ENCODE measurements at regions not wholly inside any gene's neighbourhood (a gene's known extent, or its start where the extent isn't known, plus 50 kb on each side); places are given as distances from the start of the nearest gene placed in this dataset.
"Not testable (repeated sequence)": the region's sequence is repeated elsewhere in the genome, so short reads cannot be mapped to it uniquely, and the experiment has no call there.

DNA sequence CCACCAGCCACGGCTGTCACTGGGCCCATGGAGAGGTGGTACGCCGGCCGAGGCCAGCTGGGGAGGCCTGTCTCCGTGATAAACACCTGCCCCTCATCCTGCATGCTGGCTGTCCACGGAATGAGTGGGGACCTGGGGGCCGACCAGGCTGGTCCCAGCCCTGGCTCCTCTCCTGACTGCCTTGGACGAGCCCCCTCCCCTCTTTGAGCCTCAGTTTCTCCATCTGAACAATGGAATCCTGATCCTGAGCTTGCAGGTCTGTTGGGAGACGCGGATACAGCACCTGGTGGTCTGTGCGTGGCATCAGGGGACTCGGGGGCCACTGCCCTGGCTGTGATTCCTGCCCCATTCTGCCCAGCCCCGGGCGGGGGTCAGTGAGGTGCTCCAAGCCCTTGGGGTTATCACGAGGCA is 109.9 kb downstream of the MICALL2 start:
- H3K4me3 ChIP-seq (ENCODE audit: low read depth, low read length), result no peak overlapping the region
- no peaks in the 10 kb centered on the region for H3K27me3 ChIP-seq (ENCODE audit: control insufficient read depth, insufficient read depth, low read length)
- H3K9ac ChIP-seq (ENCODE audit: low read depth, low read length), result no peak overlapping the region
- H3K9me3 ChIP-seq (ENCODE audit: control insufficient read depth, insufficient read depth, low read length), result no peaks in the 10 kb centered on the region
- no peaks in the 10 kb centered on the region for H3K36me3 ChIP-seq (ENCODE audit: control insufficient read depth, insufficient read depth, low read length)
- H3K4me1 ChIP-seq (ENCODE audit: control insufficient read depth, insufficient read depth, low read length), result no peaks in the 10 kb centered on the region

DNA sequence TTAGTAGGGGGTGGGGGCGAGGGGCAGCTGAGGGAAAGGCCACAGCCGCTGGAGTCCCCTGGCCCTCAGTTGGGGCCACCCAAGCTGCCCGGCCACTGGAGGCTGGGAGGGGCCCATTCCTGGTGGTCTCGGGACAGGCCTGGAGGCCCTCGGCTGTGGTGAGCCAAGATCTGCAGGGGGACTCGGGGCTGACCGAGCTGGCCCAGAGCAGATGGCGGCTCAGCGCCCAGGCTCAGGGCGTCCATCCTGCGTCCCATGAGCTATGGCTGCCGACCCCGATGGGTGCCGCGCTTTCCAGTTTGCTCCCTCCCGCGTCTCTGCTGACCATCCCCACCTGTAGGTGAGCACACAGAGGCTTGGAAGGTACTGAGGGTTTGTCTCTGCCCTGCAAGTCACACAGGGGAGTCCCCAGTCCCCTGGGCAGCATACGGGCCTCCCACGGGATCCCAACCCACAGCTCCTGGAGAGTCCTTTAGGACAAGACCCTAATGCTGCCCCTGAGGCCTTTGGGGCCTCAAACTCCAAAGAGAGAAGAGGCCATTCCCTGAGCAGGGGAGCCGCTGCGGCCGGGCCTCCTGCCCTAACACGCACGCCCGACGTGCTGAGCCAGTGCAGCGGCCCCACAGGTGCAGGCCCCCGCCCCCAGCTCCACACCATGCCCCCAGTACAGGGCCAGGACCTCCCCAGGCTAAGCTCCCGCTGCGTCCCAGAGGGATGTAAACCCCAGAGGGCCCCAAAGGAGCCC is 107.2 kb downstream of the MICALL2 start:
- Histone ChIP-seq H3K4me1 (ENCODE audit: control insufficient read depth, insufficient read depth, low read length) (no peaks in the 10 kb centered on the region), H3K36me3 (ENCODE audit: control insufficient read depth, insufficient read depth, low read length) (no peaks in the 10 kb centered on the region), H3K9ac (ENCODE audit: low read depth, low read length) (no peak overlapping the region), H3K9me3 (ENCODE audit: control insufficient read depth, insufficient read depth, low read length) (no peaks in the 10 kb centered on the region), H3K27me3 (ENCODE audit: control insufficient read depth, insufficient read depth, low read length) (no peaks in the 10 kb centered on the region), H3K4me3 (ENCODE audit: low read depth, low read length) (no peak overlapping the region)

DNA sequence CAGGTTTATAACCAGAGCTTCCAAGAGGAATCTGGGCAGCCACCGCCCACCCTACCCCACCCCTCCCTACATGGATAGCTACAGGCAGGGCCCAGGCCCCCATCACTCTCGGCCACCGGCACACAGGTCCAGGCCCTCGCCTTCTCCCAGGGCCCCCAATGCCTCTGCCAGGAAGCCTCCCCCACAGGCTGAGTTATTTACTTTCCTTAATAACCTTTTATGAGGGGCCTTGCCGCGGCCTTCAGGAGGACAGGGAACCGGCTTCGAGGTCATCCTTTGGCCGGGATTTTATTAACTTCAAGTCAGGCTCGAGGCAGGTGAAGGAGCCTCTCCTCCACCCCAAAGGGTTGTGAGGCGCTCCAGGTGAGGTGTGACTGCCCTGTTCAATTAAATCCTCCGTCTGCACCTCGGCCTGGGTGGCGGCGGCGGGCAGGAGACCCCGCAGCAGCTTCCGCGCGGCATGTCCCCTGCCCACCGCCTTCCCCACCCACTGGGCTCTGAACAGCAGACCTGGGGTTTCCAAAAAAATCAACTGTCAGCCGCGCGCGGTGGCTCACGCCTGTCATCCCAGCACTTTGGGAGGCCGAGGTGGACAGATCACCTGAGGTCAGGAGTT is 106.5 kb downstream of the MICALL2 start:
- Histone ChIP-seq H3K36me3 (ENCODE audit: control insufficient read depth, insufficient read depth, low read length) (no peaks in the 10 kb centered on the region), H3K4me1 (ENCODE audit: control insufficient read depth, insufficient read depth, low read length) (no peaks in the 10 kb centered on the region), H3K9ac (ENCODE audit: low read depth, low read length) (no peak overlapping the region), H3K4me3 (ENCODE audit: low read depth, low read length) (no peak overlapping the region), H3K9me3 (ENCODE audit: control insufficient read depth, insufficient read depth, low read length) (no peaks in the 10 kb centered on the region), H3K27me3 (ENCODE audit: control insufficient read depth, insufficient read depth, low read length) (no peaks in the 10 kb centered on the region)

DNA sequence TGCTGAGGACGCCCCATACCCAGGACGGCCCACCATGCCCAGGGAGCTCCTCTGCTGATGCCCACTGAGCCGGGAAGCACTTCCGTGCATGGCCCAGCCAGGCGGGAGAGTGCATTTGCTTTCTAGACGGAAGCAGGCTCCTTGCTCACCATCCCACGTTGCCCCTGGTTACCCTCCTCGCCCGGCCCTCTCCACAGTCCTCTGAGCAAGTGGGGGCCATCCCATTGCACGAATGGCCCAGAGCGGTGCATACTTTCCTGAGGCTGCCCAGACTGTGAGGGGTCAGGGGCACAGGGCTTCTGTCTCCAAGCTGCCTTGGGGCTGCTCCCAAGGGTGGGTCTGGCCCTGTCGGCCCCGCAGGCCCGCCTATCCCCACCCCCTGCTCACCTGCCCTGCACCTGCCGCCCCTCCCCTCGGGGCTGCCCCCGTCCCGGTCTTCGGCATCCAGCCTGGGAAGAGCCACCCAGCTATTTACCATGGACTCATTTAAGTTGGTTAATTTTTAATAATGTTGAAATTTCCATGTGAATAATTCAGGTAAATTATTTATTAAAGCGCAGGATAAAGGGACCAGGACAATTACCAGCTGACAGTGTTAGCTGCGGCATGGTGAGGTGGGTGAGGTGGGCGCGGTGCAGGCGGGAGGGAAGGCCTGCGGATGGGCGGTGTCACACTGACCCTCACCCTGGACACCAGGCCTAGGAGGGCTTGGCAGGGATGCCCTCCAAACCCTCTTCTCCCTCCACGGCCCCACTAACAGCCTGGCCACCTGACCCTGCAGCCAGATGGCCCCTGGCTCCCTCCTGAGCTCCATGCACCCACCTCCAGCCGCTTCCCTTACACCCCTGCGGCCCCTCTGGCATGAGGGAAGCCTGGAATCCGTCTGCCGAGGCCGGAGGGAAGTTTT is 104.4 kb downstream of the MICALL2 start:
- no peak overlapping the region for H3K4me3 ChIP-seq (ENCODE audit: low read depth, low read length)
- H3K4me1 ChIP-seq (ENCODE audit: control insufficient read depth, insufficient read depth, low read length), result no peaks in the 10 kb centered on the region
- H3K9me3 ChIP-seq (ENCODE audit: control insufficient read depth, insufficient read depth, low read length), result no peaks in the 10 kb centered on the region
- no peaks in the 10 kb centered on the region for H3K36me3 ChIP-seq (ENCODE audit: control insufficient read depth, insufficient read depth, low read length)
- no peaks in the 10 kb centered on the region for H3K27me3 ChIP-seq (ENCODE audit: control insufficient read depth, insufficient read depth, low read length)
- no peak overlapping the region for H3K9ac ChIP-seq (ENCODE audit: low read depth, low read length)

DNA sequence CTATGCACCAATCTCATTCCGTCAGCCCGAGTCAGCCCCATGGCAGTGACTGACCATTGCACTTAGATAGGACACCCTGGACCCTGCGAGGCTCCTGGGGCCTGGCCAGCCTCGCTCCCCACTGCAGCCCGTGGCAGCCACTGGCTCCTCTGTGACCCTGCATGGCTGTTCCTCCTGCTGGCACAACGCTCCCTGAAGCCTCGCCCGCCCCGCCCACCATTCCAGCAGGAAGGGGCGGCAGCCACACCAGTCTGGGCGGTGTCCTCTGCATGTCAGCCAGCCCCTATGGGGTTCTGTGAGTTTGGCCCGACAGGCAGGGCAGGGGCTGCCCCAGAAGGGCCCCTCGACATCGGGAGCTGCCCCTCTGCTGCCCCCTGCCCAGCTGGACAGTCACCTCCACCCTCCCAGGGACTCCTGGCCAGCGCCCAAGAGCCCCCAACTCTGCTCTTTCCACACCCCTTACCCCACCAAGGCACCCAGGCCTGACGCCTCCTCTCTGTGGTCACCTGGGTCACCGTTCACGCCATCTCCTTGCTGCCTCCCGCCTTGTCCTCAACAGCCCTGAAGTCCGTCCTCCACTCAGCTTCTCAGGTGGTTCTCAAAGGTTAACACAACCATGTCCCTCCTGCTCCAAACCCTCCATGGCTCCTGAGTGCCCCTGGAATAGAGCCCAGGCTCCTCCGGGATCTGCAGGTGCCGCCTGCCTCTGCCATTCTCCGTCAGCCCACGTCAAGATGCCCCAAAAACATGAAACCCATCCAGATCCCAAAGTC is 103.5 kb downstream of the MICALL2 start:
- H3K9ac ChIP-seq (ENCODE audit: low read depth, low read length), result no peak overlapping the region
- H3K36me3 ChIP-seq (ENCODE audit: control insufficient read depth, insufficient read depth, low read length), result no peaks in the 10 kb centered on the region
- no peak overlapping the region for H3K4me3 ChIP-seq (ENCODE audit: low read depth, low read length)
- H3K9me3 ChIP-seq (ENCODE audit: control insufficient read depth, insufficient read depth, low read length), result no peaks in the 10 kb centered on the region
- no peaks in the 10 kb centered on the region for H3K4me1 ChIP-seq (ENCODE audit: control insufficient read depth, insufficient read depth, low read length)
- H3K27me3 ChIP-seq (ENCODE audit: control insufficient read depth, insufficient read depth, low read length), result no peaks in the 10 kb centered on the region

DNA sequence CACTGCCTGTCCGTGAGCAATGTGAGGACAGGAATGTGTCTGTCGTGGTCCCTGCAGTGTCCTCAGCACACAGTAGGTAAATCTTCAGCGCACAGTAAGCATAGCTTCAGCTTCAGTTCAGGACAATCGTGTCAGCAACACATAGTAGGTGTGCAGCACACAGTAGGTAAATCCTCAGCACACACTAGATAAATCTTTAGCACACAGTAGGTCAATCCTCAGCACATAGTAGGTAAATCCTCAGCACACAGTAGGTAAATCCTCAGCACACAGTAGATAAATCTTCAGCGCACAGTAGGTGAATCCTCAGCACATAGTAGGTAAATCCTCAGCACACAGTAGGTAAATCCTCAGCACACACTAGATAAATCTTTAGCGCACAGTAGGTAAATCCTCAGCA is 102.4 kb downstream of the MICALL2 start:
- not testable (repeated sequence) for H3K9me3 ChIP-seq (ENCODE audit: control insufficient read depth, insufficient read depth, low read length); H3K4me1 ChIP-seq (ENCODE audit: control insufficient read depth, insufficient read depth, low read length); H3K4me3 ChIP-seq (ENCODE audit: low read depth, low read length); H3K9ac ChIP-seq (ENCODE audit: low read depth, low read length); H3K36me3 ChIP-seq (ENCODE audit: control insufficient read depth, insufficient read depth, low read length); H3K27me3 ChIP-seq (ENCODE audit: control insufficient read depth, insufficient read depth, low read length)

DNA sequence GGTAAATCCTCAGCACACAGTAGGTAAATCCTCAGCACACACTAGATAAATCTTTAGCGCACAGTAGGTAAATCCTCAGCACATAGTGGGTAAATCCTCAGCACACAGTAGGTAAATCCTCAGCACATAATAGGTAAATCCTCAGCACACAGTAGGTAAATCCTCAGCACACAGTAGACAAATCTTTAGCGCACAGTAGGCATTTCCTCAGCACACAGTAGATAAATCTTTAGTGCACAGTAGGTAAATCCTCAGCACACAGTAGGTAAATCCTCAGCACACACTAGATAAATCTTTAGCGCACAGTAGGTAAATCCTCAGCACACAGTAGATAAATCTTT is 102.0 kb downstream of the MICALL2 start:
- not testable (repeated sequence) for H3K9me3 ChIP-seq (ENCODE audit: control insufficient read depth, insufficient read depth, low read length); H3K4me3 ChIP-seq (ENCODE audit: low read depth, low read length); H3K27me3 ChIP-seq (ENCODE audit: control insufficient read depth, insufficient read depth, low read length)

DNA sequence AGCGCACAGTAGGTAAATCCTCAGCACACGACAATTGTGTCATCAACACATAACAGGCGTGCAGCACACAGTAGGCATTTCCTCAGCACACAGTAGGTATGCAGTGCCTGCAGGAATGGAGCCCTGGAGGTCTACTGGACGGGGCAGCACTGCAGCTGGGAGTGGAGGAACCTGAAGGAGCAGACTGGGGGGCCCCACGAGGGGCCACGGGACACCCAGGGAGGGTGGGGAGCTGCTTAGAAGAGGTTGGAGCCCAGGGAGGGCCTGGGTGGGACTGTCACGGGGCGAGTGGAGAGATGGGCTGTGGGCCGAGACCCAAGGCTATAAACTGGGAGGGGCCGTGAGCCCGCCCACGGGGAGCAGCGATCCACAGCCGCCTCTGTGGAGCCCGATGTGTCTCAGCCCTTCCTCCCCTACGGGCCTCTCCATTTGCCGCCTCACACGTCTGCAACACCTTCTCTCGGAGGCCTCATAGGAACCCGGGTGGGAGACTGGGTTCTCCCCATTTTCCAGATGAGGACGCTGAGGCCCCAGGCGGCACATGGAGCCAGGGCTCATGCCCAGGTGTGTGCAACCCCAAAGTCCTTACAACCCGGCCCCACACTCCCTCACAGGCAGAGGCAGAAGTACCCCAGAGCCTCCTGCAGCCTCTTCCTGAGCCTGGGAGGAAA is 101.5 kb downstream of the MICALL2 start:
- Histone ChIP-seq H3K36me3 (ENCODE audit: control insufficient read depth, insufficient read depth, low read length) (no peaks in the 10 kb centered on the region), H3K9ac (ENCODE audit: low read depth, low read length) (no peak overlapping the region), H3K27me3 (ENCODE audit: control insufficient read depth, insufficient read depth, low read length) (no peaks in the 10 kb centered on the region), H3K4me1 (ENCODE audit: control insufficient read depth, insufficient read depth, low read length) (no peaks in the 10 kb centered on the region), H3K4me3 (ENCODE audit: low read depth, low read length) (no peak overlapping the region), H3K9me3 (ENCODE audit: control insufficient read depth, insufficient read depth, low read length) (no peaks in the 10 kb centered on the region)

More for the DNA sequence above, 102.0 kb downstream of the MICALL2 start:
- H3K36me3 ChIP-seq (ENCODE audit: control insufficient read depth, insufficient read depth, low read length); H3K4me1 ChIP-seq (ENCODE audit: control insufficient read depth, insufficient read depth, low read length); H3K9ac ChIP-seq (ENCODE audit: low read depth, low read length): not testable (repeated sequence)

DNA sequence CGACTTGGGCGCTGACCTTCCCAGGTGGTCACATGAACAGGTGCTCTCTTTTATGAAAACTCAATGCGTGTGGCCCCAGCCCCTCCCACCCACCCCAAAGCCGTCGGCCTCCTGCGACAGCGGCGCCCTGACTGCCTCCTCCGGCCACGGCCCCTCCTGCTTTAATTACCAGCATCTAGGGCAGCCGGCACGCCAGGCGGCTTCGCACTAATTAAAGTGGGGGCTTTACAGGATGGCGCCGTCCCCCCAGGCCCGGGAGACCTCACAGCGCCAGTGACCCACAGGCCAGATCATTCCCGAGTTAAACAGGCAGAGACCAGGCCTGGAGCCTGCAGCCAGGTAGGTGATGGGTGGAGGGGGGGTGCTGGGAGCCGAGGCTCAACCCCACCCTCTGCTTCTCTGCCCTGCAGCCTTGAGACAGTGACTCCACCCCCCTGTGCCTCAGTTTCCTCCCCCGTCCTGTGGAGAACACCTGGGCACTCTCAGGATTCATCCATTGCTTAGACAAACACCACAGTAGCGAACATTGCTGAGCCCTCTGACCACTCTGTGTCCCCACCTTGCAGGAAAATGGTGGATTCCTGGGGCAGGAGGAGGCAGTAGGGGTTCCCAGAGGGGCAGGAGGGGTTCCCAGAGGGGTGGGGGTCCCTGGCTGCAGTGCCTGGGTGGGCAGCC is 100.8 kb downstream of the MICALL2 start:
- Histone ChIP-seq H3K4me3 (ENCODE audit: low read depth, low read length) (no peak overlapping the region), H3K4me1 (ENCODE audit: control insufficient read depth, insufficient read depth, low read length) (no peaks in the 10 kb centered on the region), H3K27me3 (ENCODE audit: control insufficient read depth, insufficient read depth, low read length) (no peaks in the 10 kb centered on the region), H3K36me3 (ENCODE audit: control insufficient read depth, insufficient read depth, low read length) (no peaks in the 10 kb centered on the region), H3K9me3 (ENCODE audit: control insufficient read depth, insufficient read depth, low read length) (no peaks in the 10 kb centered on the region), H3K9ac (ENCODE audit: low read depth, low read length) (no peak overlapping the region)

DNA sequence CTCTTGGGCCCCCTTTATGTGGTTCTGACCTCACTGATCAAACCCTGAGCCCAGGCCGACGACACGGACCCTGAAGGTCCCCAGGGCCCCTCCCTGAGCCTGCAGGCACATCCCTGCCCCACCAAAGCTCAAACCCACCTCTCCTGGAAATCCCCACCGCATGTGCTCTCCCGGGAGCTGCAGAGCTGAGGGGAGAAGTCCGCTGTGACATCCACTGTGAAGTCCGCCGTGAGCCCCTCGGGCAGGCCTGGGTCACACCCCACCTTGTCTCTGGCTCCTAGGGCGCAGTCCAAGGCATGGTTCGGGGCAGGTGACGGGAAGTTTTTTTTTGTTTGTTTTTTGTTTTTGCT is 100.2 kb downstream of the MICALL2 start:
- Histone ChIP-seq H3K27me3 (ENCODE audit: control insufficient read depth, insufficient read depth, low read length) (no peaks in the 10 kb centered on the region), H3K4me3 (ENCODE audit: low read depth, low read length) (no peak overlapping the region), H3K4me1 (ENCODE audit: control insufficient read depth, insufficient read depth, low read length) (no peaks in the 10 kb centered on the region), H3K36me3 (ENCODE audit: control insufficient read depth, insufficient read depth, low read length) (no peaks in the 10 kb centered on the region), H3K9me3 (ENCODE audit: control insufficient read depth, insufficient read depth, low read length) (no peaks in the 10 kb centered on the region), H3K9ac (ENCODE audit: low read depth, low read length) (no peak overlapping the region)
